NT2/D1 (cell line): ENCODE measurements at regions not wholly inside any gene's neighbourhood (a gene's known extent, or its start where the extent isn't known, plus 50 kb on each side); places are given as distances from the start of the nearest gene placed in this dataset.

Source experiments
- DNase-seq: peaks from one replicate; pipeline ENCODE4 v3.0.0-alpha.2; 2011; ENCODE audit warnings: low read depth, low spot score
- H3K27me3 ChIP-seq: 2 replicates; pipeline ENCODE4 v1.6.0; 2011; ENCODE audit warnings: mild to moderate bottlenecking; ENCODE audit not compliant: insufficient read length, insufficient read depth
- H3K36me3 ChIP-seq: 2 replicates; pipeline ENCODE4 v1.6.1; 2011; ENCODE audit warnings: mild to moderate bottlenecking, low read length, mixed read lengths; ENCODE audit not compliant: insufficient read depth, insufficient read length
- H3K4me1 ChIP-seq: 2 replicates; pipeline ENCODE4 v1.5.1; 2011; ENCODE audit not compliant: insufficient read depth, insufficient read length
- H3K4me3 ChIP-seq: 2 replicates; pipeline ENCODE4 v1.5.1; 2011; ENCODE audit warnings: low read depth; ENCODE audit not compliant: insufficient read length
- H3K9ac ChIP-seq: 2 replicates; pipeline ENCODE4 v1.6.0; 2011; ENCODE audit warnings: low read depth; ENCODE audit not compliant: insufficient read length
- H3K9me3 ChIP-seq: 2 replicates; pipeline ENCODE4 v1.5.1; 2011; ENCODE audit warnings: mild to moderate bottlenecking, low read length; ENCODE audit not compliant: insufficient read depth
- SUZ12 ChIP-seq: IDR thresholded peaks from 2 replicates; pipeline ENCODE4 v1.6.1; 2011; ENCODE audit not compliant: insufficient read length, insufficient read depth; ENCODE audit errors: extremely low read depth
- YY1 ChIP-seq: IDR thresholded peaks from 2 replicates; pipeline ENCODE4 v1.6.1; 2011; ENCODE audit not compliant: insufficient read length, insufficient read depth
- ZNF274 ChIP-seq: IDR thresholded peaks from 2 replicates; pipeline ENCODE4 v1.6.1; 2011; ENCODE audit warnings: mild to moderate bottlenecking, low read depth, low read length

GRCh38 chr2:39593439-39594393, 72.0 kb upstream of the TMEM178A start:
- Histone ChIP-seq H3K36me3 (no peaks in the 10 kb centered on the region), H3K4me3 (no peak overlapping the region), H3K9me3 (no peaks in the 10 kb centered on the region), H3K27me3 (no peaks in the 10 kb centered on the region), H3K4me1 (no peaks in the 10 kb centered on the region), H3K9ac (no peak overlapping the region)
- TF ChIP-seq ZNF274 = no peak
- TF ChIP-seq SUZ12 = no peak
- no peak for TF ChIP-seq YY1
- DNase-seq = peak; percentile 59

GRCh38 chr2:39595116-39595515, 70.6 kb upstream of the TMEM178A start:
- TF ChIP-seq YY1 = no peak
- TF ChIP-seq ZNF274 = no peak
- Histone ChIP-seq H3K9me3 (no peaks in the 10 kb centered on the region), H3K4me1 (no peaks in the 10 kb centered on the region), H3K9ac (no peak overlapping the region), H3K36me3 (no peaks in the 10 kb centered on the region), H3K4me3 (no peak overlapping the region), H3K27me3 (no peaks in the 10 kb centered on the region)
- DNase-seq = no peak

- no peak overlapping the region for H3K9ac ChIP-seq
- H3K36me3 ChIP-seq = no peaks in the 10 kb centered on the region
- H3K9me3 ChIP-seq = no peaks in the 10 kb centered on the region
- no peaks in the 10 kb centered on the region for H3K4me1 ChIP-seq
- DNase-seq = no peak
- H3K4me3 ChIP-seq = no peak overlapping the region
- TF ChIP-seq SUZ12 = no peak
- TF ChIP-seq YY1 = no peak
- TF ChIP-seq ZNF274 = no peak
- no peaks in the 10 kb centered on the region for H3K27me3 ChIP-seq
These were observed 68.4 kb upstream of the TMEM178A start for GRCh38 chr2:39597314-39597713.

GRCh38 chr2:39602616-39603015, 63.1 kb upstream of the TMEM178A start:
- TF ChIP-seq YY1 (no peak), SUZ12 (no peak), ZNF274 (no peak)
- no peak for DNase-seq
- no peak overlapping the region for H3K9ac ChIP-seq

GRCh38 chr2:39603436-39603835, 62.3 kb upstream of the TMEM178A start:
- DNase-seq = no peak
- H3K9ac ChIP-seq = no peak overlapping the region
- H3K9me3 ChIP-seq = no peaks in the 10 kb centered on the region
- TF ChIP-seq YY1 (no peak), SUZ12 (no peak), ZNF274 (no peak)
- H3K36me3 ChIP-seq = no peaks in the 10 kb centered on the region
- no peaks in the 10 kb centered on the region for H3K4me1 ChIP-seq
- H3K27me3 ChIP-seq = no peaks in the 10 kb centered on the region
- no peak overlapping the region for H3K4me3 ChIP-seq

More at GRCh38 chr2:39602616-39603015, 63.1 kb upstream of the TMEM178A start:
- Histone ChIP-seq H3K4me3 (no peak overlapping the region), H3K27me3 (no peaks in the 10 kb centered on the region), H3K9me3 (no peaks in the 10 kb centered on the region), H3K36me3 (no peaks in the 10 kb centered on the region), H3K4me1 (no peaks in the 10 kb centered on the region)

GRCh38 chr2:39604866-39605265, 60.9 kb upstream of the TMEM178A start:
- peaks cover 3% of the 10 kb centered on the region for H3K4me1 ChIP-seq
- DNase-seq = no peak
- TF ChIP-seq SUZ12 = no peak
- H3K4me3 ChIP-seq = no peak overlapping the region
- H3K36me3 ChIP-seq = no peaks in the 10 kb centered on the region
- H3K9me3 ChIP-seq = no peaks in the 10 kb centered on the region
- H3K9ac ChIP-seq = no peak overlapping the region
- no peaks in the 10 kb centered on the region for H3K27me3 ChIP-seq

- H3K27me3 ChIP-seq = no peaks in the 10 kb centered on the region
- H3K36me3 ChIP-seq = no peaks in the 10 kb centered on the region
- H3K4me3 ChIP-seq = no peak overlapping the region
- DNase-seq = peak; percentile 75
- TF ChIP-seq YY1 = no peak
- TF ChIP-seq ZNF274 = no peak
- no peak for TF ChIP-seq SUZ12
- H3K9me3 ChIP-seq = no peaks in the 10 kb centered on the region
- peaks cover 3% of the 10 kb centered on the region for H3K4me1 ChIP-seq
- no peak overlapping the region for H3K9ac ChIP-seq
These were observed 59.1 kb upstream of the TMEM178A start for GRCh38 chr2:39606585-39606984.
